AG04450 (cell line): ENCODE measurements at regions not wholly inside any gene's neighbourhood (a gene's known extent, or its start where the extent isn't known, plus 50 kb on each side); places are given as distances from the start of the nearest gene placed in this dataset.

Source experiments
- CTCF ChIA-PET: fragments of 300-600, 350-600 bp; formaldehyde crosslinking; extraction: SDS; loops from one replicate; lab custom pipeline; 2022; ENCODE audit warnings: antibody characterized with exemption, inconsistent platforms; lab: Charles Lee
- POLR2A ChIA-PET: fragments of 350-600 bp; formaldehyde crosslinking; extraction: SDS; loops from one replicate; lab custom pipeline; 2021; ENCODE audit warnings: antibody characterized with exemption, inconsistent platforms; lab: Yijun Ruan, JAX
- DNase-seq: peaks from one replicate; pipeline ENCODE4 v3.0.0-alpha.2; 2011; ENCODE audit warnings: low read depth, low spot score
- H3K27ac ChIP-seq: one replicate; pipeline ENCODE4 v1.5.1; 2012; ENCODE audit warnings: low read depth, low read length, control low read depth
- H3K27me3 ChIP-seq: one replicate; pipeline ENCODE4 v1.6.0; 2012; ENCODE audit warnings: low read length; ENCODE audit not compliant: control insufficient read depth, insufficient read depth
- H3K4me3 ChIP-seq: 2 replicates; pipeline ENCODE4 v1.5.1; 2011; ENCODE audit warnings: mild to moderate bottlenecking, low read depth, low read length, control low read depth
- H3K9me3 ChIP-seq: 2 replicates; pipeline ENCODE4 v1.5.1; 2012; ENCODE audit warnings: low read length; ENCODE audit not compliant: control insufficient read depth, insufficient read depth
- TF ChIP-seq, protein P1 (sequence below): IDR thresholded peaks from 2 replicates; pipeline ENCODE4 v1.5.1; 2011; ENCODE audit warnings: low read depth, low read length, control low read depth, inconsistent platforms

DNA sequence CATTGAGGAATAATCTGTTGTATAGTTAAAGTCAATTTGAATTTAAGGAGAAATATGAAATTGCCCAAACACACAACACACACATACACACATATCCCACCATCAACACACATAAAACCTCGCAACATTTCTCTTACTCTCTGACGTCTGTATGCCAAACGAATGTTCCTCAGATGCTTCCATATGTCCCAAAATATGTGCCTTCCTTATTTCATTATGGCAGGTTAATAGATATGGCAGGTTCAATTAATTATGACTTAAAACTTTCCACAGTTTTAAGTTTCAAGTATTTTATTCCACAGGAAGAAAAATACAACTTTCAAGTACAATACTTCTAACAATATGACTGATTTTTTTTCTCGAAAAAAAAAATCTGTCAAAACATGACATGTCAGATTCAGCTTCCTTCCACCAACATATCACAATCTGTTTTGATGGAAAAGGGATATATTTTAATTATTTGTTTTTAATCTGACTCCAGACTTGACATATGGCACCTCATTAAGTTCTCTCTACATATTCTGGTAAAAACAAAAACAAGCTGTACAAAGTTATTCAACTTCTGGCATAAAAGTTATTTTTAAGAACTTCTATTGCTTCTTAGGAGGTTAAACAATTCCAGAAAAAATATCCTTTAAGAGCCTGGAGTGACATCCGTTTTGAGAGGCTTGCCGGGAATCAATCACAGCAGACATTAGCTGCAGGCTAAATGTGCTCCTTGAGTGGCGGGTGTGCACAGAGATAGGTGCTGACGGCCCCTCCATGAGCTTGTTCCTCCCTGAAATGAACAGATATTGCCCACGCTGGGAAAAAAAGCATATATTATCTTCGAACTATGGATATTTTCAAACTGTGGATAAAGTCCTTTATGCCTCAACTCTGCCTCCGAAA lies 812.7 kb downstream of the DCDC2C start:
- Histone ChIP-seq H3K9me3 (peaks cover 14% of the 10 kb centered on the region; the same call in 1 of the 2 replicates), H3K27ac (no peak overlapping the region), H3K27me3 (no peaks in the 10 kb centered on the region), H3K4me3 (no peak overlapping the region)
- TF ChIP-seq, protein P1, sequence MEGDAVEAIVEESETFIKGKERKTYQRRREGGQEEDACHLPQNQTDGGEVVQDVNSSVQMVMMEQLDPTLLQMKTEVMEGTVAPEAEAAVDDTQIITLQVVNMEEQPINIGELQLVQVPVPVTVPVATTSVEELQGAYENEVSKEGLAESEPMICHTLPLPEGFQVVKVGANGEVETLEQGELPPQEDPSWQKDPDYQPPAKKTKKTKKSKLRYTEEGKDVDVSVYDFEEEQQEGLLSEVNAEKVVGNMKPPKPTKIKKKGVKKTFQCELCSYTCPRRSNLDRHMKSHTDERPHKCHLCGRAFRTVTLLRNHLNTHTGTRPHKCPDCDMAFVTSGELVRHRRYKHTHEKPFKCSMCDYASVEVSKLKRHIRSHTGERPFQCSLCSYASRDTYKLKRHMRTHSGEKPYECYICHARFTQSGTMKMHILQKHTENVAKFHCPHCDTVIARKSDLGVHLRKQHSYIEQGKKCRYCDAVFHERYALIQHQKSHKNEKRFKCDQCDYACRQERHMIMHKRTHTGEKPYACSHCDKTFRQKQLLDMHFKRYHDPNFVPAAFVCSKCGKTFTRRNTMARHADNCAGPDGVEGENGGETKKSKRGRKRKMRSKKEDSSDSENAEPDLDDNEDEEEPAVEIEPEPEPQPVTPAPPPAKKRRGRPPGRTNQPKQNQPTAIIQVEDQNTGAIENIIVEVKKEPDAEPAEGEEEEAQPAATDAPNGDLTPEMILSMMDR: no peak
- ChIA-PET CTCF (no interaction called here), POLR2A (no interaction called here)
- no peak for DNase-seq

DNA sequence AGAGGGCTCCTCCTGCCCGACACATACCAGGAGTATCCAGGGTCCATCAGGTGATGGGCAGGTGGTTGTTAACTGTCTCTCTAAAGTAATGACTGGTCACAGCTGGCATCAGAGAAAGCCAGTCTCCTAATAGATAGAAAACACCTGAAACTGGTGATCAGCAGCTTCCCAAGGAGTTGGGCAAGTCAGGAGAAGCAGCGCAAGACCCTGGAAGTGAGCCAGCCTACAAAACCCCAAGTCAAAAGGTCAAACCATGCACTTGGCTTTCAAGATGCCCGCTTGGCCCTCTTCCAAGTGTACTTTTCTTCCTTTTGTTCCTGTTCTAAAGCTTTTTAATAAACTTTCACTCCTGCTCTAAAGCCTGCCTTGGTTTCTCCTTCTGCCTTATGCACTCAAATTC lies 815.2 kb downstream of the DCDC2C start:
- TF ChIP-seq, protein P1: no peak
- ChIA-PET CTCF (no interaction called here), POLR2A (no interaction called here)
- Histone ChIP-seq H3K27ac (no peak overlapping the region), H3K4me3 (no peak overlapping the region), H3K27me3 (no peaks in the 10 kb centered on the region), H3K9me3 (peaks cover 22% of the 10 kb centered on the region)
- no peak for DNase-seq

DNA sequence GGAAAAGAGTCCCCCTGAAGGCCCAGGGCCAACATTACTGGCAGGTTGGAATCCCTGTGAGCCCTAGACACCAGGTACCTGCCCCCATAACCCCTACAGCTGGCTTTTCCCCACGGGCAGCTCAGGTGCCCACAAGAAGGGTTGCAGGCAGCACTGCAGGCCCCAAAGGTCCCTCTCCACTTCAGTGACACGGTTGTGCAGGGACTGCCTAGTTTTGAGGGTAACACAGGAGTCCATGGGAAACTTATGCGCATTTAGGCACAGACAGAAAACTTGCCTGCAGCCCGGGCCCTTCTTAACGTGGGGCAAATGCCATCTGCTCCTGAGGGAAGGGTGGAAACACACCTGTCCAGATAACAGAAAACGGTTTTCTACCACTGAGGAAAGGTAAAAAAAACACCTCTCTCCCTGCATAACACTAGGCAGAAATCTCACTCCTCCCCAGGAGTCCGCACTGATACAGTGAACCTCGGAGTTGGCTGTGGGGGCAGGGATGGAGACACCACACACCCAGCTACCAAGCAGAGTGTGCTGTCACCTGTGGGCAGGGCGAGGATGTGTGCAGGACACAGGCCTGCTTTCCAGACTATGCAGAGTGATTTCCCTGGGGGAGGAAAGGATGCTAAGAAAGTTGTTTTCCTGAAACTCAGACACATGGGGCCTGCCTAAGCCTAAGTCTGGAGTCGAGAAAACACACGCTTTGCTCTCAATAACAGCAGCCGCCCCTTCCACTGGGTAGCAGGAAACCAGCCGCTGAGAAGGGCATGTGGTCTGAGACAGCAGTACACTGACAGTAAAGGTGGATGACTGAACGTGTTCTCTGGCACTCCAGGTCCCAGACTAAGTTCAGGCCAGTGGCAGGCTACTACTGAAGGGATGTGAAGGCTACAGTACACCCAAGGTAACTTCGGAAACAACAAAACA lies 819.4 kb downstream of the DCDC2C start:
- Histone ChIP-seq H3K27me3 (no peaks in the 10 kb centered on the region), H3K9me3 (peaks cover 27% of the 10 kb centered on the region), H3K27ac (no peak overlapping the region), H3K4me3 (no peak overlapping the region)
- ChIA-PET POLR2A (no interaction called here), CTCF (no interaction called here)
- TF ChIP-seq, protein P1: no peak
- no peak for DNase-seq

DNA sequence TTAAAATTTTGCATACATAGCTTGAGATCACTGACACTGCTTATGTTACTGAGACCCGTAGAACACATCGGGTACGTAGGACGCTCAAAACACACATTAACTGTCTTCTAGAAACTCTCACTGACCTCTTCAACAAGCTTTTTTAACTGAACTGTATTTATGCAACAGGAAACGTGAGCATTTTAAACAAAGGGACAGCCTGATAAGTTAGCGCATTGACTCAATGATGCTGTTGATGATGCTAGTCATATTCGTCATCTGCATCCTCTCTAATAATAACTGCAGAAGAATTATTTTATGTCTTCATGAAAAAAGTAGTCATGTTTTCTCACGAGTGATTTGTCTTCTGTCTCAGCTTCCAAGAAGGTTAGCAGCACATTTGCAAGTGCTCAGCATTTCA lies 824.0 kb downstream of the DCDC2C start:
- H3K27me3 ChIP-seq: no peaks in the 10 kb centered on the region
- H3K4me3 ChIP-seq: no peak overlapping the region
- H3K9me3 ChIP-seq: peaks cover 24% of the 10 kb centered on the region
- TF ChIP-seq, protein P1: no peak
- no peak overlapping the region for H3K27ac ChIP-seq
- ChIA-PET POLR2A (no interaction called here), CTCF (no interaction called here)
- no peak for DNase-seq

DNA sequence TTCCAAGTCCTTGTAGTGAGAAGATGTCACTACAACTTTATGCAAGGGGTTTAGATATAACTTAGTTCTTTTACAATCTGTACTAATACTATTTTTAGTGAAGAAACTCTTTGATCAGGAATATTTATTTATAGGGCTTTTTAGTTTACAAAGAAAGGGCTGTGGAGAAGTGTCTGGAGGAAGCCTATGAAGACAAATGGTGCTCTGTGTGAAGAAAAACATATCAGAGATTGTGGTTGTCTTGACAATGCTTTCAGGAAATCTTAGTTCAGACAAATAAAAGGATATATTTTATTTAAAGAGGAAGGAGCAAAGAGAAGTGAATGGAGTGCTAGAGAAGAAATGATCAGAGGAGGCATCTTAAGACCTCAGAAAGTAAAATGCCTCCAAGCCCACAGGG lies 824.9 kb downstream of the DCDC2C start:
- peaks cover 16% of the 10 kb centered on the region for H3K9me3 ChIP-seq
- H3K27me3 ChIP-seq: no peaks in the 10 kb centered on the region
- DNase-seq: no peak
- ChIA-PET POLR2A (no interaction called here), CTCF (no interaction called here)
- TF ChIP-seq, protein P1: no peak
- H3K4me3 ChIP-seq: no peak overlapping the region
- no peak overlapping the region for H3K27ac ChIP-seq
